HepG2 (cell line): ENCODE measurements at regions not wholly inside any gene's neighbourhood (a gene's known extent, or its start where the extent isn't known, plus 50 kb on each side); places are given as distances from the start of the nearest gene placed in this dataset.

Source experiments
- ATAC-seq: fragments of 200-7000 bp; cut with Tn5 transposase; 3 replicates; pipeline ENCODE4 v1.9.1; 2020; ENCODE audit warnings: mild to moderate bottlenecking, moderate library complexity
- BruUV-seq: library from RNA; stranded (reverse); fragments of 400-500 nt; replicated peaks from 2 replicates; lab custom pipeline; 2021; lab: Mats Ljungman, UMichigan
- CTCF ChIA-PET: fragments of 300-600 bp; formaldehyde crosslinking; extraction: SDS; loops from one replicate; lab custom pipeline; 2021; ENCODE audit warnings: low total read pairs, inconsistent platforms, low intra/inter-chr PET ratio; lab: Yijun Ruan, JAX
- POLR2A ChIA-PET: fragments of 350-600 bp; sonication (Branson Sonifier 250); formaldehyde crosslinking; loops from one replicate; lab custom pipeline; 2020; ENCODE audit warnings: antibody characterized with exemption, inconsistent platforms; lab: Yijun Ruan, JAX
- DNase-seq: peaks from one replicate; pipeline ENCODE4 v3.0.0-alpha.2; 2015; ENCODE audit warnings: low spot score
- FAIRE-seq: peaks from 3 replicates; lab custom pipeline; 2011; peaks lifted over from hg19 to GRCh38; lab: Jason Lieb, UNC
- H2AFZ ChIP-seq: one replicate; pipeline ENCODE4 v1.6.1; 2011; ENCODE audit warnings: low read length, inconsistent platforms
- H3K27ac ChIP-seq: fragments of 300-600 bp; 3 replicates; pipeline ENCODE4 v1.8.0; 2011; ENCODE audit warnings: mixed run types, mild to moderate bottlenecking, mixed read lengths, low read length, inconsistent platforms; ENCODE audit not compliant: insufficient read depth; ENCODE audit errors: extremely low read length
- H3K27me3 ChIP-seq, 2 experiments: fragments of 200-600 bp in 1 of 2; 2 replicates in 1 of 2; 3 replicates in 1 of 2; pipeline versions ENCODE4 v1.6.0 to v1.8.0; 2011; ENCODE audit warnings: low read length in 2 of 2, mild to moderate bottlenecking in 2 of 2, moderate library complexity in 2 of 2, inconsistent platforms in 1 of 2; ENCODE audit not compliant: insufficient read depth in 2 of 2, control insufficient read depth in 1 of 2
- H3K36me3 ChIP-seq, 2 experiments: fragments of 200-600 bp in 1 of 2; replicated peaks in 1 of 2; 2 replicates in 1 of 2; 3 replicates in 1 of 2; pipeline versions ENCODE4 v1.5.1 to v1.8.0; 2011; ENCODE audit warnings: low read length in 2 of 2, inconsistent platforms in 1 of 2; ENCODE audit not compliant: insufficient read depth in 2 of 2, control insufficient read depth in 1 of 2
- H3K4me1 ChIP-seq: 2 replicates; pipeline ENCODE4 v1.5.1; 2012; ENCODE audit warnings: low read length, inconsistent platforms; ENCODE audit not compliant: insufficient read depth
- H3K4me2 ChIP-seq: 2 replicates; pipeline ENCODE4 v1.6.0; 2011; ENCODE audit warnings: low read depth, low read length, inconsistent platforms
- H3K4me3 ChIP-seq, 3 experiments: fragments of 200-600 bp in 1 of 3; sonication (generic), shearing (Covaris generic) in 1 of 3; replicated peaks in 1 of 3; 2 replicates each; pipeline ENCODE4 v1.5.1; 2011 to 2016; ENCODE audit warnings: low read length in 3 of 3, inconsistent platforms in 2 of 3, low read depth in 2 of 3, mild to moderate bottlenecking in 2 of 3, control low read depth in 1 of 3, mixed read lengths in 1 of 3; ENCODE audit not compliant: insufficient read depth in 1 of 3
- H3K79me2 ChIP-seq: one replicate; pipeline ENCODE4 v1.6.1; 2011; ENCODE audit warnings: low read length, inconsistent platforms; ENCODE audit not compliant: insufficient read depth
- H3K9ac ChIP-seq: 2 replicates; pipeline ENCODE4 v1.6.0; 2011; ENCODE audit warnings: mild to moderate bottlenecking, low read depth, low read length, inconsistent platforms; ENCODE audit not compliant: insufficient read depth
- H3K9me3 ChIP-seq: 2 replicates; pipeline ENCODE4 v1.5.1; 2012; ENCODE audit warnings: mild to moderate bottlenecking, low read length
- H4K20me1 ChIP-seq: 2 replicates; pipeline ENCODE4 v1.6.0; 2011; ENCODE audit warnings: inconsistent platforms, mild to moderate bottlenecking, low read length, moderate library complexity; ENCODE audit not compliant: insufficient read depth
- EHMT2 ChIP-seq: fragments of 200-600 bp; sonication (generic); IDR thresholded peaks from 2 replicates; pipeline ENCODE4 v1.7.0; 2017; ENCODE audit warnings: antibody characterized with exemption, low read depth, low read length, borderline replicate concordance
- HIC2 ChIP-seq: sonication (generic); formaldehyde crosslinking; IDR thresholded peaks from 2 replicates; pipeline ENCODE4 v1.9.0; 2022; ENCODE audit warnings: low read depth, missing genetic modification reagents
- HOXA3 ChIP-seq: sonication (generic); formaldehyde crosslinking; IDR thresholded peaks from 2 replicates; pipeline ENCODE4 v1.5.0; 2020; ENCODE audit warnings: missing genetic modification reagents
- KLF11 ChIP-seq: IDR thresholded peaks from 2 replicates; pipeline ENCODE4 v1.6.1; 2016; ENCODE audit warnings: missing compliant biosample characterization
- SOX13 ChIP-seq, 3 experiments: fragments of 450-650 bp in 1 of 3; sonication (generic) in 1 of 3; formaldehyde crosslinking in 1 of 3; IDR thresholded peaks in 2 of 3; conservative IDR thresholded peaks in 1 of 3; 2 replicates each; pipeline versions ENCODE4 v1.5.0 to v1.6.1; 2016 to 2020; ENCODE audit warnings: antibody characterized with exemption in 1 of 3, mild to moderate bottlenecking in 1 of 3, missing compliant biosample characterization in 1 of 3, missing genetic modification reagents in 1 of 3, moderate library complexity in 1 of 3
- SRSF1 ChIP-seq: fragments of 200-400 bp; formaldehyde crosslinking; optimal IDR thresholded peaks from 2 replicates; pipeline ENCODE3; 2017; ENCODE audit warnings: mild to moderate bottlenecking, low read depth, low read length, moderate library complexity
- STAG1 ChIP-seq: sonication (generic); formaldehyde crosslinking; IDR thresholded peaks from 2 replicates; pipeline ENCODE4 v1.4.0; 2020; ENCODE audit warnings: missing genetic modification reagents
- ZNF780A ChIP-seq: sonication (generic); formaldehyde crosslinking; IDR thresholded peaks from 2 replicates; pipeline ENCODE4 v1.8.0; 2022; ENCODE audit warnings: mild to moderate bottlenecking, missing genetic modification reagents, moderate library complexity
- WGBS: methylation state at CpG from one replicate; pipeline ENCODE4 v1.1.6; 2017; ENCODE audit warnings: low lambda C conversion rate; 5-methylcytosine and 5-hydroxymethylcytosine counted together
- in situ Hi-C: cut with HindIII; loops from 2 replicates; pipeline ENCODE4 v1.10.0; 2017; ENCODE audit warnings: low pct_unique_long_range_greater_than_20kb; ENCODE audit not compliant: extremely low pct_ligation_motif_present
- intact Hi-C: fragments of 100-400 bp; cut with micrococcal nuclease; formaldehyde crosslinking; loops from one replicate; pipeline ENCODE4 v1.10.0; 2022; ENCODE audit not compliant: unreplicated experiment
- TF ChIP-seq, protein P1 (sequence below): sonication (generic); formaldehyde crosslinking; IDR thresholded peaks from 2 replicates; pipeline ENCODE4 v1.4.0; 2020; ENCODE audit warnings: missing genetic modification reagents, borderline replicate concordance
- TF ChIP-seq, protein P2 (sequence below): sonication (generic); formaldehyde crosslinking; IDR thresholded peaks from 2 replicates; pipeline ENCODE4 v1.5.0; 2020; ENCODE audit warnings: mild to moderate bottlenecking, missing genetic modification reagents, moderate library complexity

DNA sequence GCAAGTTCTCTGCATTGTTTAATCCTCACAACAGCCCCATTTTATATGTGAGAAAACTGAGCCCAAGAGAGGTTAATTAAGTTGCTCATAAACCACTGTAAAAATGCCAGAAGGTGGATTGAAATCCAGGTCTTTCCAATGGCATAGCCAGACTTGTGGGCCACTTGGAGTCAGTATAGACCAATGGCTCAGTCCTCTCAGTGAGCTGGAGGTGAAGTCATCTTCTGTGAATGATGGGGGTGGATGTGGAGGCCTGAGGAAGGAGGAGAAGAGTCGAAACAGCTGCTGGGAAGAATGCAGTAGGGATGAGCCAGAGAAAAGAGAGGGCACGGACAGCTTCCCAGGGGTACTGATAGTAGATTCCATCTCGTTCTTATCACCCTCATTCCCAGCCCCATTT is 213.4 kb downstream of the SOX9 start:
- ATAC-seq (no peak), FAIRE-seq (no peak), DNase-seq (no peak)
- intact Hi-C loops (loop anchor here (10.0 kb wide), 1 partner anchor 179 kb away; no protein-coding TSS in a partner anchor), in situ Hi-C loops (no loop called here)
- Histone ChIP-seq H3K9me3 (no peaks in the 10 kb centered on the region), H3K4me1 (peaks cover 23% of the 10 kb centered on the region), H3K4me3 (no peak overlapping the region), H3K9ac (no peak overlapping the region), H3K27ac (no peak overlapping the region), H3K27me3 (no peaks in the 10 kb centered on the region), H3K4me2 (no peak overlapping the region), H3K79me2 (no peaks in the 10 kb centered on the region), H4K20me1 (no peaks in the 10 kb centered on the region), H2AFZ (no peak overlapping the region), H3K36me3 (no peaks in the 10 kb centered on the region)
- CTCF ChIA-PET: no interaction called here
- POLR2A ChIA-PET: no interaction called here
- WGBS: 90% methylated on average over 3 of the region's 3 CpGs
- BruUV-seq: no TSS peak
- TF ChIP-seq SRSF1: no peak
- TF ChIP-seq STAG1: peak; percentile 7; the same call in 1 of the 2 replicates
- no peak for TF ChIP-seq ZNF780A
- TF ChIP-seq, protein P1, sequence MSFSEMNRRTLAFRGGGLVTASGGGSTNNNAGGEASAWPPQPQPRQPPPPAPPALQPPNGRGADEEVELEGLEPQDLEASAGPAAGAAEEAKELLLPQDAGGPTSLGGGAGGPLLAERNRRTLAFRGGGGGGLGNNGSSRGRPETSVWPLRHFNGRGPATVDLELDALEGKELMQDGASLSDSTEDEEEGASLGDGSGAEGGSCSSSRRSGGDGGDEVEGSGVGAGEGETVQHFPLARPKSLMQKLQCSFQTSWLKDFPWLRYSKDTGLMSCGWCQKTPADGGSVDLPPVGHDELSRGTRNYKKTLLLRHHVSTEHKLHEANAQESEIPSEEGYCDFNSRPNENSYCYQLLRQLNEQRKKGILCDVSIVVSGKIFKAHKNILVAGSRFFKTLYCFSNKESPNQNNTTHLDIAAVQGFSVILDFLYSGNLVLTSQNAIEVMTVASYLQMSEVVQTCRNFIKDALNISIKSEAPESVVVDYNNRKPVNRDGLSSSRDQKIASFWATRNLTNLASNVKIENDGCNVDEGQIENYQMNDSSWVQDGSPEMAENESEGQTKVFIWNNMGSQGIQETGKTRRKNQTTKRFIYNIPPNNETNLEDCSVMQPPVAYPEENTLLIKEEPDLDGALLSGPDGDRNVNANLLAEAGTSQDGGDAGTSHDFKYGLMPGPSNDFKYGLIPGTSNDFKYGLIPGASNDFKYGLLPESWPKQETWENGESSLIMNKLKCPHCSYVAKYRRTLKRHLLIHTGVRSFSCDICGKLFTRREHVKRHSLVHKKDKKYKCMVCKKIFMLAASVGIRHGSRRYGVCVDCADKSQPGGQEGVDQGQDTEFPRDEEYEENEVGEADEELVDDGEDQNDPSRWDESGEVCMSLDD (CRISPR knock-in tag): no peak
- no peak for TF ChIP-seq HOXA3 (CRISPR knock-in tag)
- TF ChIP-seq HIC2 (CRISPR knock-in tag): no peak
- TF ChIP-seq SOX13 (IDR thresholded peaks at IDR 0.05): no peak
- no peak for TF ChIP-seq SOX13 (CRISPR knock-in tag; conservative IDR thresholded peaks at IDR 0.05 in 1 of 2, IDR thresholded peaks at IDR 0.05 in 1 of 2)
- no peak for TF ChIP-seq KLF11 (CRISPR knock-in tag)
- TF ChIP-seq EHMT2: no peak
- TF ChIP-seq, protein P2, sequence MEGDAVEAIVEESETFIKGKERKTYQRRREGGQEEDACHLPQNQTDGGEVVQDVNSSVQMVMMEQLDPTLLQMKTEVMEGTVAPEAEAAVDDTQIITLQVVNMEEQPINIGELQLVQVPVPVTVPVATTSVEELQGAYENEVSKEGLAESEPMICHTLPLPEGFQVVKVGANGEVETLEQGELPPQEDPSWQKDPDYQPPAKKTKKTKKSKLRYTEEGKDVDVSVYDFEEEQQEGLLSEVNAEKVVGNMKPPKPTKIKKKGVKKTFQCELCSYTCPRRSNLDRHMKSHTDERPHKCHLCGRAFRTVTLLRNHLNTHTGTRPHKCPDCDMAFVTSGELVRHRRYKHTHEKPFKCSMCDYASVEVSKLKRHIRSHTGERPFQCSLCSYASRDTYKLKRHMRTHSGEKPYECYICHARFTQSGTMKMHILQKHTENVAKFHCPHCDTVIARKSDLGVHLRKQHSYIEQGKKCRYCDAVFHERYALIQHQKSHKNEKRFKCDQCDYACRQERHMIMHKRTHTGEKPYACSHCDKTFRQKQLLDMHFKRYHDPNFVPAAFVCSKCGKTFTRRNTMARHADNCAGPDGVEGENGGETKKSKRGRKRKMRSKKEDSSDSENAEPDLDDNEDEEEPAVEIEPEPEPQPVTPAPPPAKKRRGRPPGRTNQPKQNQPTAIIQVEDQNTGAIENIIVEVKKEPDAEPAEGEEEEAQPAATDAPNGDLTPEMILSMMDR (CRISPR knock-in tag): 0 out of 2 replicates have a peak, but pooled peaks have one; percentile 15
